Fibroblast of the aortic adventitia (primary cell): ENCODE measurements at regions not wholly inside any gene's neighbourhood (a gene's known extent, or its start where the extent isn't known, plus 50 kb on each side); places are given as distances from the start of the nearest gene placed in this dataset. TPM values are rescaled to one million over a fixed set of nuclear protein-coding genes. Genes with fewer than 3 reads are reported as not detected.

ENCODE experiments used
- DNase-seq: peaks from one replicate; pipeline ENCODE4 v3.0.0-alpha.2; 2010; ENCODE audit warnings: low read depth
- H3K4me3 ChIP-seq: 2 replicates; pipeline ENCODE4 v1.5.1; 2011; ENCODE audit warnings: low read depth, mild to moderate bottlenecking, control low read depth, low read length, moderate library complexity
- CTCF ChIP-seq: IDR thresholded peaks from 2 replicates; pipeline ENCODE4 v1.5.1; 2011; ENCODE audit warnings: mild to moderate bottlenecking, low read length, control low read depth, inconsistent platforms; ENCODE audit not compliant: insufficient read depth
- small RNA-seq: library from RNA; depleted of rRNA; stranded (forward); fragments of <200 nt; gene quantifications from one replicate; pipeline ENCODE3, GENCODE V24; 2012

GRCh38 chr22:33110562-33111163, 52.5 kb upstream of the SYN3 start:
- DNase-seq = no peak
- no peak overlapping the region for H3K4me3 ChIP-seq
- no peak for TF ChIP-seq CTCF

GRCh38 chr22:33109514-33110430, 51.6 kb upstream of the SYN3 start:
- DNase-seq = no peak
- TF ChIP-seq CTCF = no peak
- no peak overlapping the region for H3K4me3 ChIP-seq

GRCh38 chr22:33108037-33108436, 49.9 kb upstream of the SYN3 start:
- DNase-seq = no peak
- no peak for TF ChIP-seq CTCF
- H3K4me3 ChIP-seq = no peak overlapping the region

Small RNA genes lying in the stretch of these regions (small RNA-seq; reads per million reads assigned to genes)
- gene Z82198.3 = not detected
